Effector CD8-positive, alpha-beta T cell (primary cell): ENCODE measurements at regions not wholly inside any gene's neighbourhood (a gene's known extent, or its start where the extent isn't known, plus 50 kb on each side); places are given as distances from the start of the nearest gene placed in this dataset.
"Not testable (repeated sequence)": the region's sequence is repeated elsewhere in the genome, so short reads cannot be mapped to it uniquely, and the experiment has no call there.

ENCODE experiments used
- DNase-seq: peaks from one replicate; lab custom pipeline; 2025; lab: John Stamatoyannopoulos, UW

DNA sequence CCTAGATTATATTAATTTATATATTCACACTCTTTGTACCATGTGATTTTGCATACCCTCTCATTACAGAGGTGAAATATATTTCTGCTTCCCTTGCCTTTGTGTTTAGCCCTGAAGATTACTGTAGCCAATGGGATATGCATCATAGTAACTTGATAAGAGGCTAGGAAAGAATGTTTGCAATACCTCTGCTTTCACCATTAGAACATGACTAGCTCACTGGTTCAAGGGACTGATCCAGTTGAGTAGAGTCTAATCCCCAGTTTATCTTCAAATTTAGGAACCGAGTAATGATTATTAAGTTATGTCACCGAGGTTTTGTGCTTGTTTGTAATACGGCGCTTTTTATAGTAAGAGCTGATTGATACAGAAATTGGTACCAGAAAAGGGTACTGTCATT is 552.6 kb upstream of the GJE1 start:
- no peak for DNase-seq

DNA sequence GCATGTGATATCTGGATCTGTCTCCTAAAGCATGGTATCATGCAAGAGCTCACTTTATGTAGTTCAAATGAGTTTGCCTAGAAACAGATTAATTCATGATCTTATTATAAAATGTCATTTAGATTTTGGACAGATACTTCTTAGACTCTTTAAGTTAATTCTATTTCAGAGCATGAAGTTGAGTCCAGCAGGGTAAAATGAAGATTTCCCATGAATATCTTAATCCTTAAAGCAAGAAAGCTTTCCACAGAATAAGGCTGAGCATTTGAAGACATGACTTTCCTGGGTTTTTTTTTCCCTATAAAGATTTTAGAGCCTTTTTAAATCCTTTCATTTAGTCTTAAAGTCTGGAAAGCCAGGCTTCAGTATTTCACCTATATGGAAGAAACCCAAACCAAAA is 556.0 kb upstream of the GJE1 start:
- no peak for DNase-seq

DNA sequence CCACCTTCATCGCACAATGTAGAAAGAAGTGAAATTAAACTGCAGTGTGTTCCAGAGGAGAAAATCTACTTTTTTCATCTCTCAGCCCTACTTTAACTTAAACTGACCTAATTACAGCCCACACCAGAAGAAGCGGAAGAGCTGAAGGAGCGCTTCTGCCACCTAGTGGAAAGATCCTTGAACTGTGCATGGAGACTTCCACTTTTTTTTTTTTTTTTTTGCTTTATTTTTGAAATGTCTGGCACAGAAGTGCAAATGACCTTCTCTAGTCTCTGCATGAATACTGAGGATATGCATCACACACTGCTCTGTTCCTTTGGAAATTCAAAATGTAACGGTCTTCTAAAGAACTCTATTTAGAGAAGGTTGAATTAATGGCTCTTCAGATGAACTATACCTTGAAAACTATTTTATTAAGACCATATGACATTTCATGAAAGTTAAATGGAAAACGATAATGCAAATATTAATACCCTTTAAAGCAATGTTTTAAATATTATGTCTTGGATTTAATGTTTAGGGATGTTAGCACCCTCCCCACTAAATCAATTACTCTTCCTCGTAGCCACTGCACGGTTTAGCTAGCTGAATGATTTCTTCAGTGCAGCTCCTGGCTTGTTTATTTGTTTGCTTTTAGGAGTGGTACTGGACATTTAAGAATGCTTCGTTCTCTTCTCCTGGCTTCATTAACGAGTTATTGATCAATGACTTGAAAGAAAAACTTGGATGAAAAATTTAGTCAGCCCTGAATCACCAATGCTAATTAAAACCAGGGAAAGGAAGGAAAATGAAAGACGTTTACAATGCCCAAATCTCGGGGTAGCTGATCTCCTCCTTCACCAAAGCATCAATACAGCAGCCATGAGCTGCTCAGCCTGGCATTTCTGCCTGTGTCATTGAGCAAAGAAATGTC is 569.6 kb upstream of the GJE1 start:
- peak; percentile 22 for DNase-seq

DNA sequence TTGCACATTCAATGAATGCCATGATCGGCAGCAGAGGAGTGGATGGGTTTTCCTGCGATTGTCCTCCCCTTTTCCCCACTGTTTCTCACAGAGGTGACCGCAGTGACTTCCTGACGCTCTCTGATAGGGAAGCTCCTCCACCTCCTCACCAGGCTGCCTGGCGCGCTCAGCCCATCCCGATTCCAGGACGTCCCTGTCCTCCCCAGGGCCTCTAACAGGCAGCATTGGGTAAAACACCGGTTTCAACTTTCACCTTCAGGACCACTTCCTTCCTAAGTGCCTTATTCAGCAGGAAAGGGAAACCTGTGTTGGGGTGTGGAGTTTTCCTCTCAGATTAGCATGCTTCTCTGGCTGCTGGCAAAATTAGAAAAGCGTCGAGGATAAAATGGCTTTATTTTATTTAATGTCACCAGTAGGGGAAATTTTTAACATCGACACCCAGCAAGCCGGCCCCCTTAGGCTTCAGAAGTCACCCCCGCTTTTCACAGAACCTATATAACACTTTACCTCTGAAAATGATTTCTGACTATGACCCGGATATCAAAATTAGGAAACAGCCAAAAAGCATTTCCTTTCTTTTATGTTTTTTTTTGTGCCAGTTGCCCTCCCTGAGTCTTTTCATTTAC is 570.4 kb upstream of the GJE1 start:
- DNase-seq, result no peak

DNA sequence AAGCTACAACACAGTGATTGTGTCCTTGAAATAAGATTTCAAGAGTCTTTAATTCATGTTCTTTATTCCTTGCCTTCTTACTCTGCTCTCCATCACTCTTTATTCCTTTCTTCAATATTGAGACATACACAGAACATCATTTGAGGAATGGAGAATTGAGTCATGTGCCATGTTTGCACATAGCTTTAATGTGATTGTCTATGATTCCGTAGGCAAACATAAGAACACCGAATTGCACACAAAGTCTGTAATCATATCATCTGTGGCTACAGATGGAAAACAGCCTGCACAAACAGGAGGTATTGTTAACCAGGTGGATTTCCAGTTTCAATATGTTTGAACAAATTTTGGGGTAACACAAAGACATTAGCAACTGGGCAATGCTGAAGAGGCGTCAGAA is 571.6 kb upstream of the GJE1 start:
- no peak for DNase-seq

DNA sequence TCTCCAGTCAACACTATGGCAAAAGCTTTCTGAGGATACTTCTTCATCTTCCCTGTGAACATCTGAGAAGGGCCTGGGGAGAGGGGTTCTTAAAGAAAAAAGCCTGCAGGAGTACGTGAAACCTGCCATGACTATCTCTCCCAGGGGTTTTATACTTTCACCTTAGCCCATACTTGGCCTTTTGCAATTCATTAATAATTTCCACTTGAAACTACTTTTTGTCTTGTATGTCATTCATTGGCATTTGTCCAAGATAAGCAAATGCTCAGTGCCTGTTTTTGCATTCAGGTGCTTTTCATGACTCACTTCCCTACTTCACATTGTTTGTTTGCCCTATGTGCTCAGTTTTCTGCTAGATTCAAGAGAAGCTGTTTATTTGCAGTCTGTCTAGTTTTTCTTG is 580.3 kb upstream of the GJE1 start:
- DNase-seq, result no peak

DNA sequence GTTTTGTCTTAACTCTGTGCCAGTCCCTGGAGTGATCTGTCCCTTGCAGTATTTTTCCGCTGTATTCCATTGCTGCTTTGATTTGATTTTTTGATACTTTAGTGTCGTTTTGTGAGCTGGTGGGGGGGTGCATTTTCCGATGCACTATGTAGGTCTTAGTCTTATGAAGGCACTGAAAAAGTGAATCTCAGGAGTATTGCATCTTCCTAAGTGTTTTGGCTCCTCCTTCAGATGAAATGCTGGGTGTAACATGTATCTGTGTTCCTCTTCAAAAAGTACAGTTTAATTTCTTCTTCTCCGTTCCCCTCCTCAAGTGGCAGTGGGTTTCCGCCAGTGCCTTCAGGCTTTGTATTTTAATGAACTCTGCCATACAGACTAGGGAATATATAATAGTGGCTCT is 580.7 kb upstream of the GJE1 start:
- no peak for DNase-seq

DNA sequence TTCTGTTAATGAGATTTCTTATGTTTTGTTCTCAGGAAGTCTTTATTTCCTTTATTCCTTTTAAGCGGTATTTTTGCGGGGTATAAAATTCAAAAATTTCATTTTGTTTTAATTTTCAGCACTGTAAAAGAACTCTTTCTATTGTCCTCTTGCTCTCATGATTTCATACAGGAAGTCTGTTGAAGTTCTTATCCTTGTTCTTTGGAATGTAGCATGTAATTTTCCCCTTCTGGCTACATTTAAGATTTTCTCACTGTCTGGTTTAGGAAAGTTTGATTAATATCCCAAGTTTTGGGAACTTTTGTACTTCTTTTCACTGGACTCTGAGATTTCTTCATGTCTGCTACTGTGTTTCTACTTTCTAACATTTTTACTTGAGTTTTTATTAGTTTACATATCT is 581.4 kb upstream of the GJE1 start:
- DNase-seq, result no peak

DNA sequence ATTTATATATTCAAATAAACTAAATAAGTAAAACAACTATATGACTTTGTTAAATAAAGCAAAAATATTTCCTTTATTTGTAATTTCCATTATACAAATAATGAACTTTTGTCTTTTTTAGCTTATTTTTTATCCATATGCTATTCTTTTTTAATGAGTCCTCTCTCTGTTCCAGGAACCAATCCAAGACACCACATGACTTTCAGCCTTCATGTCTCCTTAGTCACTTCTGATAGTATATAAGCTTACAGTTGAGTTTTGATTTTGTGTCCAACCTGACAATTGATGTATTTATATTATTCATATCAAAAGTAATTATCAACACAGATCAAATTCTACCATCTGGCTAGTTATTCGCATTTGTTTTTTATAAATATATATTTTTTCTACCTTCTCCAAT is 582.3 kb upstream of the GJE1 start:
- no peak for DNase-seq

DNA sequence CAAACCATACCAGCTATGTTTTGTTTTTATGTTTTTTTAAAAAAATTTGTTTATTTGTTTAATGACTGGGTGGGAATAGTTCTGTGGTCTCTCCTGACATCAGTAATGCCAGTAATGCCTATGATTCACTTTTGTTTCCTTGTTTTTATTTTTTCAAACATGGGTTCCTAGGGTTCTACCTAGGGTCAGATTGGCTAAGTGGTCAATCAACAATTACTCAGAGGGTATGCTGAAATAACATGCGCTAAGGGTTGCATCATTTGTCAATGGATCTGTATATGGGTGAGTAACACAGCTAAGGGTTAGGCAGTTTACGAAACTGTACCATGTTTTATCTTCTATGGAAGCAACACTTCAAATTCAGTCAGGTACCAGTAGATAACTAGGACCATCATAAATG is 583.8 kb upstream of the GJE1 start:
- DNase-seq, result no peak

DNA sequence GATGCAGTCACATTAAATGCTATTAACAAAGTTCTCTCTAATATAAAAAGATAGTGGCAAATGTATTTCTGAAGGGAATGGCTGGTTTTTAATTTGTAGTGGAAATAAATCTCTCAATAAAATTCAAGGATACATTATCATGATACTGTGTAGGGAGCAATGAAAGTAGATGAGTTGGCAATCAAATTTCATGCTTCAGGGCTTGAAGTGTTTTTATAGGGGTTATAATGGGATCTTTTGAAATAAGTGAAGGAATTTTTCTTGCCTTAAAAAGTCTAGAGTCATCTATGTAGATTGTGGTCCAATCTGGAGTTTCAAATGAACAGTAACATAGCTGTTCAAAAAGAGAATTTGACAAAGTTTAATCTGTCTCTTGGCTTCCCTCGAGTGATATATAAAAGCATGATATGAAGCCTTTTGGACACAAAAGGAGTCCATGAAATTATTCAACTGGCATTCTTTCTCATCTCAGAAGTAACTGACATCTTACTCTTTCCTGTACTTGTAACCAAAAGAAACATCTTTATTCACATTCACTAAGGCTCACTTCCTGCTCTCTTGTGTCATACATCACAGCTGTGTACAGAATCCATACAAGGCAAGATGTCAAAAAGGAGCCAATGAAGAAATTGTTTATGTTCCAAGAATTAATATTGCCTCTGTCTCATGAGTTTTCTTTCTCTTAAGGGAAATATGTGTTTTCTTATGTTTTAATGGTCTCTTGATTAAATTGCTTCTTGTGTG is 591.0 kb upstream of the GJE1 start:
- DNase-seq, result no peak

DNA sequence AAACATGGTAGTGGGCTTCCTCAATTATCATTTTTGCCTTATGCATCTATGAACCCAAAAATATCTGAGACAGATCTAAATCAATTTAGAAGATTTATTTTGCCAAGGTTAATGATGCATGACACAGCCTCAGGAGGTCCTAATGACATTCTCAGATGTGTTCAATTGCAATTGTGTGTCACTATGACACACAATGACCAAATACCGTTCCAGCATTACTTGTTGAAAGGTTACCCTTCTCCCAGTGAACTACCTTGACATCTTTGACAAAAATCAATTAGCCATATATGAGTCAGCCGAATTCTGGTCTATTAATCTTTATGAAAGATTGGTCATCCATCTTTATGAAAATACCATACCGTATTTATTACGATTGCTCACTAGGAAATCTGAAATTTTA is 592.5 kb upstream of the GJE1 start:
- no peak for DNase-seq

DNA sequence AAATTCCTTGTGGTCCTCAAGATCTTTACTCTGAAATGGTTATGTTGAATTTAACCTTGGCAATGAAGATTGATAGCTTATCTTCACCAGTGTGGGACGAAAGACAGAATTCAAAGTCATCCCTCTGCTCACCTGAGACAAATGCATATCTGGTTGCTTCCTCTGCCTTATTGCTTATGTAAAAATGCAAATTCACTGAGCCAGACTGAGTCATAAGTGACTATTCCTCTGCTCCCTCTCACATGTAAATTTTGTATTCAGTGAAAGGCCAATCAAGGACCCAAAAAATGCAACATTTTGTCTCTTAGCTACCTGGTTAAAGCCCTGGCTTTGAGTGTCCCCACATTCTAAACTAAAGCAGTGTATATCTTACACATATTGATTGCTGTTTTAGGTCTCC is 593.1 kb upstream of the GJE1 start:
- no peak for DNase-seq

DNA sequence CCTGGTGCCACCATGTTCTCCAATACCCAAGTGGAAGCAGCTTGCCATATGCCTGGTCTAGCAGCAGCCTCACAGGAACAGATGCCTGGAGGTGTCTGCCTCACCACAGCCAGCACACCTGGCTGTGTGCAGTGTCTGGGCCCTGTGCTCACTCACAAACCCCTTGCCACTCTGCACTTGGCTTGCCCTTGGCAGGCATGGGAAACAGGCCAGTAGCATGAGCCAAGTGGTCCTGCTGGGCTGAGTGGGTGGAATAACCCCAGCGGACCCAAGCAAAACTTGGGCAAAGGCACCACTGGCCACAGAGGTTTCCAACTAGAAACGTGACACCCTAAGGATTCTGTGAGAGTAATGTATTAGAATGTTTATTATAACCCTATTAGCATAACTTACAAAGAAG is 600.5 kb upstream of the GJE1 start:
- no peak for DNase-seq

DNA sequence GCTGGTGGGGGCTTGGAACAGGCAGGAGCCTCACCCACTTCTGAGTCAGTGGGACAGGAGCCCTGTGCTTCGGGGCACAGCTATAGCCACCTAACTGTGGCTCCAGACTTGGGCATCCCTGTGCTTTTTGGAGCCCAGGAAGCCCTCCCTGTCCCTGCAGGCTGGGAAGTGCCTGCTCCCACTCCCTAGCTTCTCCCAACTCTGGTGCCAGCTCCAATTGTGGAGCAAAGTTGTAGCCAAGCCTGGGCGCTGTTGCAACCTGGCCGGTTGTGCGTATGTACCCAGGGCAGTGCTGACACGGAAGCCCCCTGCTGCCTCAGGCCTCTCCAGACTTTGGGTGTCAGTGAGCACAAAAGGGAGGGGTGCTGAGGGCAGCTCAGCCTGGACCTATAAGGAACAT is 601.7 kb upstream of the GJE1 start:
- DNase-seq, result no peak

DNA sequence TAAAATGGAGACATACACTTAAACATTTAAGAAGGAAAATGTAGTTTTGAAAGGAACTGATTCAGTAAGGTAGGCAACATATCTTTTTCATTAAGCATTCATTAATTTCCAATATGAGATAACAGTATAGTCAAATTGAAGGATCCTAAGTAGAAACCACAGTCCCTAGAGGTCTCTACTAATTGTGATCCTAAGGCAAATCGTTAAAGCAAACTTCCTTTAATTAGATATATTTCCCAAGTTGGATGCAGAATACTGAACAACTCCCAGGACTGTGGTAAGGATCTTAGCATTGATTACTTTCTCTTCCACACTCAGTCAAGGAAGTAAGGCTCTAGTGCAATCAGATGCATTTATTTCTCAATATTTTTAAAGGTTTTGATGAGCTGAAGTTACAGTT is 604.1 kb upstream of the GJE1 start:
- no peak for DNase-seq

DNA sequence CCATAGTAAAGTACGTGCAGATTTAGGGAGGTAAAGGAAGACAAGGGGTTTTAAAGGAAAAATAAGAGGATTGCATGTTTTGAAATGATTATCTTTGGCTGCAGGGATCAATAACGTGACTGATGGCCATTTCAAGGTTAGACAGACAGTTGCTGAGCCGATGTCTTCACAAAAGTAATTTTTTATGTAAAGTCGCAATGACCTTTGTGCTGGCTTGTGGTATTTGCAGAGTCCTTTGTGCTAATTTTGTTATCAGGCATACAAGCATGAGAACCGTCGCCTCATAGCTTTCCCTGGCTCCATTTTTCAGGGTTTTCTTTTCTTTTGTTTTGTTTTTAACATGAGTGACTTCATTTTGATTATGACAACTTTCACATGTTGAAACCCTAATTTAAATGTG is 605.7 kb upstream of the GJE1 start:
- no peak for DNase-seq

DNA sequence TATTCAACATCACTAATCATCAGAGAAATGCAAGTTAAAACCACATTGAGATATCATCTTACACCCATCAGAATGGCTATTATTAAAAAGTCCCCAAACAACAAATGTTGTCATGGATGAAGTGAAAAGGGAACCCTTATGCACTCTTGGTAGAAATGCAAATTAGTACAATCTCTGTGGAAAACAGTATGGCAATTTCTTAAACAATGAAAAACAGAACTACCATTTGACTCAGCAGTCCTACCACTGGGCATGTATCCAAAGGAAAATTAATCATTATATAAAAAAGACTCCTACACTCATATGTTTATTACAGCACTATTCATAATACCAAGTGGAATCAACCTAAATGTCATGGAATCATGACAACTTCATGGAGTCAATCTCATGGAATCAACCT is 611.3 kb upstream of the GJE1 start:
- no peak for DNase-seq

DNA sequence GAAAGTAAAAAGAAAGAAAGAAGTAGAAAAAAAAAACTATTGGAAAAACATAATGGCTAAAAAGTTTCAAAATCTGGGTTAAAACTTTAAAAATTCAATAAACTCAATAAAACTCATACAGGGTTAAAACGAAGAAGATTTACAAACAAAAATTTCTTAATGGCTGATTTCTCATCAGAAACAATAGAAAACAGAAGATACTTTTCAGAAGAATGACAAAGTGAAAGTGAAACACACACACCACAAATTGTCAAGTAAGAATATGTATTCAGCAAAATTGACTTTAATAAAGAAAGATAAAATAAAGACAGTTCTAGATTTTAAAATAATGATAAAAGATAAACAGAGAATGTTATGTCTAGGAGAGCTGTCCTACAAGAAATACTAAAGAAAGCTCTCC is 618.9 kb upstream of the GJE1 start:
- no peak for DNase-seq

DNA sequence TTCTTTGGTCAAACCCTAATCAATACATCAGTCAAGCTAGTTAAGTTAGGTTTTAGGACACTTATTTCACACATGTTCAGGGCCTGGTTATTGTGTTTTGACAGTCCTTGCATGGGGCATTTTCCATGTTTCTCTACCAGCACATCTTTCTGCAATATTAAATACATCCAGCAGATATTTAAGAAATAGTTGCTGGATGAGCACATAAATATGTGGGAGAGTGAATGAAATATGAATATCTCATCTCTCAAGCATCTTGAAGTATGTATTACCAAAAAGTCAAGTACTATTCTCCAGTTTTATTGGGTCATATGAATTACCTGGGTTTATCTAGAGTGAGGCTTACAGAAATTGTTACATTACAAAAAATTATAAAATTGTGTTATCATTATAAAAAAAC is 621.9 kb upstream of the GJE1 start:
- DNase-seq, result no peak

DNA sequence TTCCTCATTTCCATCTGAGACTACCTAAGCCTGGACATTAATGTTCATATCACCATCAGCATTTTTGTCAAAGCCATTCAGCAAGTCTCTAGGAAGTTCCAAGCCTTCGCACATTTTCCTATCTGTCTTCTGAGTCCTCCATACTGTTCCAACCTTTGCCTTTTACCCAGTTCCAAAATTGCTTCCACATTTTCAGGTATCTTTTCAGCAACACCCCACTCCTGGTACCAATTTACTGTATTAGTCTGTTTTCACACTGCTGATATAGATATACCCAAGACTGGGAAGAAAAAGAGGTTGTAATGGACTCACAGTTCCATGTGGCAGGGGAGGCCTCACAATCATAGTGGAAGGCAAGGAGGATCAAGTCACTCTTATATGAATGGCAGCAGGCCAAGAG is 626.7 kb upstream of the GJE1 start:
- not testable (repeated sequence) for DNase-seq

DNA sequence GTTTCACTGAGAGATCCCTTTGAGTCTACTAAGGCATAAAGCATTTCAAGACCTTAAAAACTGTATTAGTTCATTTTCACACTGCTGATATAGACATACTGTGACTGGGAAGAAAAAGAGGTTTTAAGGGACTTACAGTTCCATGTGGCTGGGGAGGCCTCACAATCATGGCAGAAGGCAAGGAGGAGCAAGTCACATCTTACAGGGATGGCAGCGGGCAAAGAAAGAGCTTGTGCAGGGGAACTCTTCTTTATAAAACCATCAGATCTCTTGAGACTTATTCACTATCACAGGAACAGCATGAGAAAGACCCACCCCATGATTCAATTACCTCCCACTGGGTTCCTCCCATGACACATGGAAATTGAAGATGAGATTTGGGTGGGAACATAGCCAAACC is 628.4 kb upstream of the GJE1 start:
- DNase-seq, result not testable (repeated sequence)

DNA sequence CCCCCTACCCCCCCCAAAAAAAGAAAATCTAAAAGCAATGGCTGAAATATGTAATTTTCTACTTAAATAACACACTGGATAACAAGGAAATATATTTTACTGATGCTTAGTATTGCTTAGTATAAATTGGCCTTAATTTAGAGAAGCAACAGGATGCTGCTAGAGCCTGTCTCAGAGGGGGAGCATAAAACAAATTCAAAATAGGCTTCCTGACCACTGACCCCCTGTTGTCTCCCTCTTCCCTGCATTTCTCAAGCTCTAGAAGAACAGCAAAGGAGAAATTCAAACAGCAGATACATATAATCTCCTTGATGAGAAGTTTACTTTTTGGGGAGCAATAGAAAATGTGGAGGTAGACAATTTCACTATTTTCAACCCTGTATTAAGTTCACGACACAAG is 631.1 kb upstream of the GJE1 start:
- no peak for DNase-seq
